GM06990 (cell line): ENCODE measurements at regions not wholly inside any gene's neighbourhood (a gene's known extent, or its start where the extent isn't known, plus 50 kb on each side); places are given as distances from the start of the nearest gene placed in this dataset.

Experiments used
- DNase-seq: peaks from one replicate; pipeline ENCODE4 v3.0.0-alpha.2; 2011; ENCODE audit not compliant: insufficient read length; ENCODE audit errors: extremely low read depth
- H3K27me3 ChIP-seq: replicated peaks from 2 replicates; pipeline ENCODE4 v1.6.0; 2011; ENCODE audit warnings: low read length; ENCODE audit not compliant: control insufficient read depth, insufficient read depth
- H3K36me3 ChIP-seq: 2 replicates; pipeline ENCODE4 v1.5.1; 2011; ENCODE audit warnings: low read length; ENCODE audit not compliant: control insufficient read depth, insufficient read depth
- H3K4me3 ChIP-seq: replicated peaks from 2 replicates; pipeline ENCODE4 v1.5.1; 2011; ENCODE audit warnings: low read depth, mild to moderate bottlenecking, control low read depth, low read length
- CTCF ChIP-seq: IDR thresholded peaks from 2 replicates; pipeline ENCODE4 v1.5.1; 2011; ENCODE audit warnings: low read length, control low read depth, mild to moderate bottlenecking, inconsistent platforms; ENCODE audit not compliant: insufficient read depth, poor library complexity, severe bottlenecking

DNA sequence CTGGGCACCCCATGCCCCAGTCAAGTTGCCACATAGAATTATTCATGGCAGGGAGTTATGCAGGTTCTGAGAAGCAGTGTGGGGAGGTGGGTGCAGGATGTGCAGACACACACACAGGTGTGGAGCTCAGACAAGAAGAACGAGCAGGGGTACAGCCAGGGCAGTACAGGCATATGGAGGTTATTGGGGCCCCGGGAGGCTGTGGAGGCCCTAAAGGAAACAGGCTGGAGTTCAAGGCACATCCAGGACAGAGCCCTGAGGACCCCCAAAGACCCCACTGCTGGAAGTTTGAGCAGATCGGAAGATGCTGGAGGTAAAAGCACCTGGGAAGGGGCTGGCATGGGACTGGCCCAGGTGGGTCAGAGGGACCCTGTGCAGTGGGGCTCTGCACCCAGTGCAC, 171.3 kb downstream of the PSMG1 start:
- no peak for DNase-seq
- TF ChIP-seq CTCF = no peak
- no peaks in the 10 kb centered on the region for H3K36me3 ChIP-seq
- no peaks in the 10 kb centered on the region; the same call in 1 of the 2 replicates for H3K27me3 ChIP-seq
- no peak overlapping the region for H3K4me3 ChIP-seq

DNA sequence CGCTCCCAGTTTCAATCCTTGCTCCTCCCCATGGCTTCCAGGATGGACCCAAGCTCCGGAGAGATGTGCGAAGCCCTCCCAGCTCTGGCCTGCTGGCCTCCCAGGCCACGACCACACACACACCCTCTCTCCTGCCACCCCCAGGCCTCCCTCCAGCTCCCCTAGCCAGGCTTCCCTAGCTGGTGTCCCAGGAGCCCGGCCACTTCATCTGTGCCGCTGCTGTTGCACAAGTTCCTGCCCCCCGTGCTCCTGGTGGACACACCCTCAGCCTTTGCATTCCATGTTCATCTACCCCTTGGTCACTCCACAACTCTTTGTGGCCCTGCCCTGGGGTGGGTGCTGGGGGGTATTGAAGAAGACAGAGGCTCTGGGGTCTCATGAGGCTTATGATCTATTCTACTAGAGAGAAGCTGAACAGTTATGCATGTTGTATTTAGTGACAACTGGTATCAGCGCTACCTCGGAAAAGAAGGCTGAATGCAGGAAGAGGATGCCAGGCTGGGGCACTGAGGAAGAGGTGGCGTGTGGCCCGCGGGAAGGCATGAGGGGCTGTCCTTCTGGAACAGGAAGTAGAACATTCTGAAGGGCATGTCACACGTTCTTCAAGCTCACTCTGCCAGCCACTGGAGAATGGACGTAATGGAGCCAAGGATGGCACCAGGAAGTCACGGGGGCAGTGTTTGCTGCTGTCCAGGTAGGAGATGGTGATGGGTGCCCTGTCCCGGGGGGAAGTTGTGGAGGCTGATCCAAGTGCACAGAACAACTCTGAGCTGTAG, 172.4 kb downstream of the PSMG1 start:
- Histone ChIP-seq H3K27me3 (no peaks in the 10 kb centered on the region; the same call in 1 of the 2 replicates), H3K36me3 (no peaks in the 10 kb centered on the region), H3K4me3 (no peak overlapping the region)
- no peak for DNase-seq
- TF ChIP-seq CTCF = no peak

GRCh38 chr21:39009587-39010225, 173.5 kb downstream of the PSMG1 start:
- no peak for TF ChIP-seq CTCF
- H3K27me3 ChIP-seq = no peaks in the 10 kb centered on the region; the same call in 1 of the 2 replicates
- no peak for DNase-seq
- no peak overlapping the region for H3K4me3 ChIP-seq
- no peaks in the 10 kb centered on the region for H3K36me3 ChIP-seq

DNA sequence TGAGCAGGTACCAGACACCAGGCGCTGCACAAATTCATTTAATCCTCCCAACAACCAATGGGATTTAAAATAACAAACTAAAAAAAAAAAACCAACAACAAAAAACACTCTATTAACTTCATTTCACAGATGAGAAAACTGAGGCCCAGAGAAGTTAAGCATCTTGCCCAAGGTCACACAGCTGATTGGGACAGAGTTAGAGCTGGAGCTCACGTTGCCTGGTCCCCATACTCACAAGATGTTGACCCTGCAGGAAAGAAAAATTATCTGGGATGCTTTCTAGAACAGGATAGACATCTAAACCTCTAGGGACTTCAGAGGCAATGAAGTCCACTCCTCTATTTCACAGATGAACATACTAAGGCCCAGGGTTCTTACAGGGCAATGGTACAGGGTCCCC, 175.3 kb downstream of the PSMG1 start:
- no peak for TF ChIP-seq CTCF
- Histone ChIP-seq H3K4me3 (no peak overlapping the region), H3K36me3 (no peaks in the 10 kb centered on the region), H3K27me3 (no peaks in the 10 kb centered on the region; the same call in 1 of the 2 replicates)
- DNase-seq = no peak

GRCh38 chr21:39007532-39007931, 175.7 kb downstream of the PSMG1 start:
- DNase-seq = no peak
- no peak for TF ChIP-seq CTCF
- H3K4me3 ChIP-seq = no peak overlapping the region
- no peaks in the 10 kb centered on the region for H3K36me3 ChIP-seq
- H3K27me3 ChIP-seq = no peaks in the 10 kb centered on the region; the same call in 1 of the 2 replicates
